A673 (cell line): ENCODE measurements at regions not wholly inside any gene's neighbourhood (a gene's known extent, or its start where the extent isn't known, plus 50 kb on each side); places are given as distances from the start of the nearest gene placed in this dataset.

ENCODE experiments used
- BruUV-seq: library from RNA; stranded (reverse); fragments of 400-500 nt; replicated peaks from 2 replicates; lab custom pipeline; 2021; lab: Mats Ljungman, UMichigan
- CTCF ChIA-PET: fragments of 300-600 bp; sonication (Branson Sonifier 250); formaldehyde crosslinking; loops from one replicate; lab custom pipeline; 2022; ENCODE audit warnings: antibody characterized with exemption; lab: Charles Lee
- POLR2A ChIA-PET: fragments of 300-600 bp; sonication (Branson Sonifier 250); formaldehyde crosslinking; loops from one replicate; lab custom pipeline; 2022; ENCODE audit warnings: antibody characterized with exemption; ENCODE audit not compliant: low non-redundant PET; lab: Charles Lee
- DNase-seq: peaks from one replicate; pipeline ENCODE4 v3.0.0-alpha.2; 2015; ENCODE audit warnings: low spot score
- H3K27ac ChIP-seq: fragments of 200-600 bp; sonication (generic); 2 replicates; pipeline ENCODE4 v1.5.1; 2016; ENCODE audit warnings: mixed run types, low read depth, mild to moderate bottlenecking, mixed read lengths, antibody characterized with exemption, low read length; ENCODE audit not compliant: poor library complexity, severe bottlenecking
- H3K27me3 ChIP-seq: fragments of 200-600 bp; sonication (generic); replicated peaks from 2 replicates; pipeline ENCODE4 v1.6.1; 2017; ENCODE audit warnings: mixed run types, low read depth, mild to moderate bottlenecking, mixed read lengths, antibody characterized with exemption, low read length; ENCODE audit not compliant: insufficient read depth, poor library complexity
- H3K36me3 ChIP-seq: fragments of 200-600 bp; sonication (generic); 2 replicates; pipeline ENCODE4 v1.6.1; 2016; ENCODE audit warnings: mixed run types, mild to moderate bottlenecking, mixed read lengths, antibody characterized with exemption, low read length; ENCODE audit not compliant: insufficient read depth, poor library complexity, severe bottlenecking
- H3K4me1 ChIP-seq: fragments of 200-600 bp; sonication (generic); 2 replicates; pipeline ENCODE4 v1.6.1; 2017; ENCODE audit warnings: mixed run types, mild to moderate bottlenecking, mixed read lengths, antibody characterized with exemption, low read length; ENCODE audit not compliant: insufficient read depth, poor library complexity, severe bottlenecking
- H3K4me3 ChIP-seq: fragments of 200-600 bp; sonication (generic); 2 replicates; pipeline ENCODE4 v1.5.1; 2016; ENCODE audit warnings: low read depth, mixed run types, mild to moderate bottlenecking, mixed read lengths, low read length; ENCODE audit not compliant: poor library complexity, severe bottlenecking
- H3K9me3 ChIP-seq: fragments of 200-600 bp; sonication (generic); 2 replicates; pipeline ENCODE4 v1.6.1; 2016; ENCODE audit warnings: mixed run types, low read depth, mild to moderate bottlenecking, mixed read lengths, antibody characterized with exemption, low read length; ENCODE audit not compliant: poor library complexity, severe bottlenecking
- EZH2 ChIP-seq: fragments of 200-600 bp; sonication (generic); IDR thresholded peaks from 2 replicates; pipeline ENCODE4 v1.6.1; 2017; ENCODE audit warnings: borderline replicate concordance, low read depth, mild to moderate bottlenecking, mixed read lengths, antibody characterized with exemption, low read length; ENCODE audit not compliant: poor library complexity, severe bottlenecking
- intact Hi-C: fragments of 100-400 bp; cut with micrococcal nuclease; formaldehyde crosslinking; loops from one replicate; pipeline ENCODE4 v1.10.0; 2022; ENCODE audit not compliant: unreplicated experiment
- TF ChIP-seq, protein P1 (sequence below): fragments of 300-800, 200-600 bp; sonication (generic); conservative IDR thresholded peaks from 2 replicates; pipeline ENCODE4 v1.5.1; 2017; ENCODE audit warnings: low read depth, mild to moderate bottlenecking, antibody characterized with exemption, low read length, moderate library complexity, mixed read lengths

DNA sequence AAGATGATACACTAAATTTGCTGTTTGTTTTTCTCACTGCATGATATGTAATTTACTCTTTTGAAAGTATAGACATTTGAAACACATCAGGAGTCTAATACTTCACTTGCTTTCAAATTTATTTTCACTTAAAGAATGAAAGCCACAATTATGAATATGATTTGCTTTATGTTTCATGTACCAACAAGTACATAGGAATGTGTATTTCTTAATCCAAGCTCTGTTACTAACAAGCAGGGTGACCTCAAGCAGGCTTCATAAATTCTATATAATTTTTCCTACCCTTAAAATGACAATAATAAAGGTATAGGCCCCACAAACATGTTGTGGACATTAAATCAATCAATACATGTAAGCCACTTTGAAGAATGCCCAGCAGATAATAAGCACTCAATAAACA is 170.2 kb upstream of the P2RY1 start:
- BruUV-seq = no TSS peak
- H3K4me3 ChIP-seq = no peak overlapping the region
- TF ChIP-seq EZH2 = no peak
- TF ChIP-seq, protein P1, sequence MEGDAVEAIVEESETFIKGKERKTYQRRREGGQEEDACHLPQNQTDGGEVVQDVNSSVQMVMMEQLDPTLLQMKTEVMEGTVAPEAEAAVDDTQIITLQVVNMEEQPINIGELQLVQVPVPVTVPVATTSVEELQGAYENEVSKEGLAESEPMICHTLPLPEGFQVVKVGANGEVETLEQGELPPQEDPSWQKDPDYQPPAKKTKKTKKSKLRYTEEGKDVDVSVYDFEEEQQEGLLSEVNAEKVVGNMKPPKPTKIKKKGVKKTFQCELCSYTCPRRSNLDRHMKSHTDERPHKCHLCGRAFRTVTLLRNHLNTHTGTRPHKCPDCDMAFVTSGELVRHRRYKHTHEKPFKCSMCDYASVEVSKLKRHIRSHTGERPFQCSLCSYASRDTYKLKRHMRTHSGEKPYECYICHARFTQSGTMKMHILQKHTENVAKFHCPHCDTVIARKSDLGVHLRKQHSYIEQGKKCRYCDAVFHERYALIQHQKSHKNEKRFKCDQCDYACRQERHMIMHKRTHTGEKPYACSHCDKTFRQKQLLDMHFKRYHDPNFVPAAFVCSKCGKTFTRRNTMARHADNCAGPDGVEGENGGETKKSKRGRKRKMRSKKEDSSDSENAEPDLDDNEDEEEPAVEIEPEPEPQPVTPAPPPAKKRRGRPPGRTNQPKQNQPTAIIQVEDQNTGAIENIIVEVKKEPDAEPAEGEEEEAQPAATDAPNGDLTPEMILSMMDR = no peak

DNA sequence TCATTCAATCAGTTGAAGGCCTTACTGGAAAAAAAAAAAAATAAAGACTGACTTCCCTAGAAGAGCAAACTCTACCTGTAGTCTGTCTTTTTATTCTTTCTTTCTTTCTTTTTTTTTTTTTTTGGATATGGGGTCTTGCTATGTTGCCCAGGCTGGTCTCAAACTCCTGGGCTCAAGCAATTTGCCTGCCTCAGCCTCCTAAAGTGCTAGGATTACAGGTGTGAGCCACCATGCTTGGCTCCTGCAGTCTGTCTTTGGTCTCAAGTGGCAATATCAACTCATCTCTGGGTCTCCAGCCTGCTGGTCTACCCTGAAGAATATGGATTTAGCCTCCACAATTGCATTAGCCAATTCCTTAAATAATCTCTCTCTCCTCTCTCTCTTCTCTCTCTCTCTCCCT is 167.7 kb upstream of the P2RY1 start:
- H3K27ac ChIP-seq = no peak overlapping the region
- no peak overlapping the region for H3K4me3 ChIP-seq
- no TSS peak for BruUV-seq
- no peaks in the 10 kb centered on the region for H3K36me3 ChIP-seq
- no peak for DNase-seq
- intact Hi-C loops = no loop called here
- CTCF ChIA-PET = interaction anchor here (0.6 kb wide), 1 partner anchor 54 kb away, joined by 6 read pairs; no protein-coding TSS in a partner anchor
- H3K9me3 ChIP-seq = no peaks in the 10 kb centered on the region
- H3K27me3 ChIP-seq = no peaks in the 10 kb centered on the region
- POLR2A ChIA-PET = no interaction called here
- TF ChIP-seq EZH2 = no peak
- TF ChIP-seq, protein P1 = no peak
- peaks cover 32% of the 10 kb centered on the region for H3K4me1 ChIP-seq

More for the DNA sequence above, 170.2 kb upstream of the P2RY1 start:
- Histone ChIP-seq H3K27me3 (no peaks in the 10 kb centered on the region), H3K36me3 (no peaks in the 10 kb centered on the region), H3K9me3 (peaks cover 7% of the 10 kb centered on the region), H3K27ac (no peak overlapping the region), H3K4me1 (peaks cover 12% of the 10 kb centered on the region)
- POLR2A ChIA-PET = no interaction called here
- CTCF ChIA-PET = no interaction called here
- DNase-seq = no peak
- intact Hi-C loops = no loop called here

DNA sequence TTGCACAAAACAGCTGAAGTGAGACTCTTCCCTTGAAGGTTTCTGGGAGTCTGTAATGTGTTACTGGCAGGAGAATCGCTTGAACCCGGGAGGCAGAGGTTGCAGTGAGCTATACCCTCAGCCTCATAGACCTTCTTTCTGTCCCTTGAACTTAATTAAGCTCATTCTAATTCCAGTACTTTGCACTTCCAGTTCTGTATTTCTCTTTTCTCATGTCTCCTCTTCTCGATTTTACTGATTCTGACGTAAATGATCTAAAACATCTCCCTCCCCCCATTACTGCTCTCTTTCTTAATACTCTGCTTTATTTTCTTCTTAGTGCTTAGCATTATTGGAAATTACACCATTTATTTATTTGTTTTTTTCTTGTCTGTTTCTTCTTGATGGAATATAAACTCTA is 165.4 kb upstream of the P2RY1 start:
- ChIA-PET CTCF (no interaction called here), POLR2A (no interaction called here)
- Histone ChIP-seq H3K9me3 (no peaks in the 10 kb centered on the region), H3K36me3 (no peaks in the 10 kb centered on the region), H3K27ac (no peak overlapping the region), H3K4me1 (peaks cover 35% of the 10 kb centered on the region), H3K27me3 (no peaks in the 10 kb centered on the region), H3K4me3 (no peak overlapping the region)
- no peak for DNase-seq
- intact Hi-C loops = no loop called here
- TF ChIP-seq, protein P1 = no peak
- no peak for TF ChIP-seq EZH2
- BruUV-seq = no TSS peak
